ENCODE measurements at regions not wholly inside any gene's neighbourhood (a gene's known extent, or its start where the extent isn't known, plus 50 kb on each side); places are given as distances from the start of the nearest gene placed in this dataset.

DNA sequence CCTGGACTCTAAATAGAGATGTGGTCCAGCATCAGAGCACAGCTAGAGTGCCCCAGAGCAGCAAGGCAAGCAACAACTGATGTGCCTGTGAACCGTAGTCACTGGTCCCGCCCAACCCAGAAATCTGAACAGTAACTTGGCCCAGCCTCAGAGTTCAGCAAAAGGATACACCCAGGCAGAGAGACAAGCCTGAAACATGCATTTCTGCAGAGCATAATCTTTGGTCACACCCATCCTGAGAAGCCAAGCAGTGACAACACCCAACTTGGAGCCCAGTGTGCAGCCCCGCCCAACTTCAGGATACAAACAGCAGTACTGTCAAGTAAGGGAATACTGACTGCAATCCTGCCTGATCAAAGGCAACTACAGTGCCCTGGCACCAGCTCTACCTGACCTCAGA is 57.2 kb upstream of the PHF6 start:
- no peak for TF ChIP-seq EGR1 (IDR thresholded peaks at IDR 0.05; ENCODE audit: low read depth)
- TF ChIP-seq SP1 (IDR thresholded peaks at IDR 0.05; ENCODE audit: low read depth), result no peak
- no peak for TF ChIP-seq CBX3 (IDR thresholded peaks at IDR 0.05; ENCODE audit: low read depth)
- ATAC-seq, result no peak
- Histone ChIP-seq H3K4me2 (ENCODE audit: low read length) (no peak overlapping the region), H3K27ac (ENCODE audit: low read depth, low read length) (no peak overlapping the region), H3K27me3 (ENCODE audit: insufficient read depth, low read length) (no peaks in the 10 kb centered on the region), H3K79me2 (ENCODE audit: insufficient read depth, low read length) (no peaks in the 10 kb centered on the region), H2AFZ (ENCODE audit: low read depth, low read length, poor library complexity, severe bottlenecking) (no peak overlapping the region), H3K36me3 (ENCODE audit: control insufficient read depth in 1 of 2, insufficient read depth in 2 of 2, low read length in 2 of 2) (no peaks in the 10 kb centered on the region), H3K9me3 (ENCODE audit: control insufficient read depth in 1 of 2, insufficient read depth in 1 of 2, low read depth in 1 of 2, low read length in 2 of 2) (no peaks in the 10 kb centered on the region), H3K4me3 (replicated peaks in 1 of 2; ENCODE audit: low read depth in 1 of 2, low read length in 2 of 2) (no peak overlapping the region), H3K9ac (ENCODE audit: low read length) (no peak overlapping the region), H4K20me1 (ENCODE audit: insufficient read depth) (no peaks in the 10 kb centered on the region), H3K9me2 (ENCODE audit: insufficient read depth) (no peaks in the 10 kb centered on the region), H3K4me1 (ENCODE audit: control insufficient read depth in 1 of 2, insufficient read depth in 2 of 2, low read length in 2 of 2) (no peaks in the 10 kb centered on the region)
- DNase-seq (ENCODE audit: low read depth, low spot score), result no peak
- intact Hi-C loops (cut with micrococcal nuclease), result no loop called here
- ChIA-PET RAD21 (ENCODE audit: low non-redundant PET in 1 of 2, low total read pairs in 2 of 2, uncharacterized antibody in 2 of 2, unreplicated experiment in 2 of 2) (no interaction called here), CTCF (no interaction called here), POLR2A (no interaction called here)
- BruUV-seq (replicated peaks), result no TSS peak

Data from HCT116 (cell line).